Tibial nerve (tissue), 4 donors: ENCODE measurements at regions not wholly inside any gene's neighbourhood (a gene's known extent, or its start where the extent isn't known, plus 50 kb on each side); places are given as distances from the start of the nearest gene placed in this dataset.

Experiments
- DNase-seq, 2 donors: peaks; one replicate each; pipeline ENCODE4 v3.0.0-alpha.2; 2019; ENCODE audit warnings: low spot score in 2 of 2
- H3K27ac ChIP-seq, 4 donors: fragments of 200-600 bp; sonication (generic) in 3 of 4; one replicate each; pipeline ENCODE4 v1.5.1; 2017 to 2019; ENCODE audit warnings: mild to moderate bottlenecking in 1 of 4
- H3K27me3 ChIP-seq, 2 donors: fragments of 200-600 bp; sonication (generic) in 1 of 2; one replicate each; pipeline versions ENCODE4 v1.5.1 to v1.6.0; 2017 to 2019
- H3K36me3 ChIP-seq, 3 donors: fragments of 200-600 bp; sonication (generic); one replicate each; pipeline ENCODE4 v1.5.1; 2018 to 2019
- H3K4me1 ChIP-seq, 4 donors: fragments of 200-600 bp; sonication (generic) in 3 of 4; one replicate each; pipeline ENCODE4 v1.5.1; 2017 to 2019
- H3K4me3 ChIP-seq, 4 donors: fragments of 200-600 bp; sonication (generic) in 3 of 4; one replicate each; pipeline ENCODE4 v1.5.1; 2017 to 2019; ENCODE audit warnings: mild to moderate bottlenecking in 1 of 4, moderate library complexity in 1 of 4
- H3K9me3 ChIP-seq, 4 donors: fragments of 200-600 bp; sonication (generic) in 3 of 4; one replicate each; pipeline ENCODE4 v1.5.1; 2017 to 2019
- CTCF ChIP-seq, 5 experiments: fragments of 200-600 bp in 3 of 5; fragments of 450-650 bp in 2 of 5; sonication (generic) in 3 of 5; IDR thresholded peaks; one replicate each; pipeline ENCODE4 v1.5.1; 2016 to 2019; ENCODE audit warnings: antibody characterized with exemption in 5 of 5, mild to moderate bottlenecking in 3 of 5, moderate library complexity in 2 of 5
- EP300 ChIP-seq, 2 donors: sonication (generic); formaldehyde crosslinking; IDR thresholded peaks; one replicate each; pipeline ENCODE4 v1.6.1; 2017; ENCODE audit warnings: antibody characterized with exemption in 2 of 2, mild to moderate bottlenecking in 1 of 2
- POLR2A ChIP-seq, 2 donors: fragments of 450-650 bp; IDR thresholded peaks; one replicate each; pipeline ENCODE4 v1.6.1; 2017; ENCODE audit warnings: antibody characterized with exemption in 2 of 2, mild to moderate bottlenecking in 2 of 2, moderate library complexity in 2 of 2
- WGBS, 2 donors: methylation state at CpG; one replicate each; pipeline ENCODE4 v1.1.5; 2018; 5-methylcytosine and 5-hydroxymethylcytosine counted together

GRCh38 chr9:84554069-84554664 is 115.4 kb upstream of the NTRK2 start:
- DNase-seq = no peak
- Histone ChIP-seq H3K36me3 (no peaks in the 10 kb centered on the region), H3K9me3 (no peaks in the 10 kb centered on the region), H3K27me3 (no peaks in the 10 kb centered on the region), H3K4me1 (no peaks in the 10 kb centered on the region), H3K4me3 (no peak overlapping the region), H3K27ac (no peak overlapping the region)
- WGBS, 2 donors = 78% methylated on average over 1 of the region's 1 CpG
- TF ChIP-seq CTCF (IDR thresholded peaks at IDR 0.05) = no peak
- TF ChIP-seq POLR2A (IDR thresholded peaks at IDR 0.05) = no peak
- no peak for TF ChIP-seq EP300 (IDR thresholded peaks at IDR 0.05)

- H3K36me3 ChIP-seq = no peaks in the 10 kb centered on the region
- TF ChIP-seq POLR2A (IDR thresholded peaks at IDR 0.05) (no peak), CTCF (IDR thresholded peaks at IDR 0.05) (no peak), EP300 (IDR thresholded peaks at IDR 0.05) (no peak)
- no peaks in the 10 kb centered on the region for H3K27me3 ChIP-seq
- H3K9me3 ChIP-seq = no peaks in the 10 kb centered on the region
- H3K27ac ChIP-seq = no peak overlapping the region
- no peaks in the 10 kb centered on the region for H3K4me1 ChIP-seq
- 49 to 52% methylated on average over 1 of the region's 1 CpG for WGBS, 2 donors
- no peak overlapping the region for H3K4me3 ChIP-seq
- DNase-seq = no peak
Observed at GRCh38 chr9:84556556-84556955, 113.0 kb upstream of the NTRK2 start.

- H3K4me3 ChIP-seq = no peak overlapping the region
- H3K27me3 ChIP-seq = no peaks in the 10 kb centered on the region
- H3K4me1 ChIP-seq = no peaks in the 10 kb centered on the region
- 40 to 49% methylated on average over 4 of the region's 4 CpGs for WGBS, 2 donors
- no peaks in the 10 kb centered on the region for H3K9me3 ChIP-seq
- peak overlapping the region in 1 of 4 donors; percentile 21 for H3K27ac ChIP-seq
- no peak for DNase-seq
- no peaks in the 10 kb centered on the region for H3K36me3 ChIP-seq
- TF ChIP-seq CTCF (IDR thresholded peaks at IDR 0.05) = no peak
Observed at GRCh38 chr9:84557751-84558150, 111.8 kb upstream of the NTRK2 start.

- TF ChIP-seq CTCF (IDR thresholded peaks at IDR 0.05) = no peak
- no peak for TF ChIP-seq EP300 (IDR thresholded peaks at IDR 0.05)
- no peak for TF ChIP-seq POLR2A (IDR thresholded peaks at IDR 0.05)
- DNase-seq = no peak
- no peak overlapping the region for H3K27ac ChIP-seq
- H3K27me3 ChIP-seq = no peaks in the 10 kb centered on the region
- H3K4me1 ChIP-seq = no peaks in the 10 kb centered on the region
- H3K9me3 ChIP-seq = no peaks in the 10 kb centered on the region
- no peak overlapping the region for H3K4me3 ChIP-seq
- no peaks in the 10 kb centered on the region for H3K36me3 ChIP-seq
Observed at GRCh38 chr9:84563691-84564090, 105.8 kb upstream of the NTRK2 start.

- WGBS, 2 donors = 17 to 55% methylated on average over 1 of the region's 1 CpG
- no peak for TF ChIP-seq POLR2A (IDR thresholded peaks at IDR 0.05)
- TF ChIP-seq EP300 (IDR thresholded peaks at IDR 0.05) = no peak
- no peak for TF ChIP-seq CTCF (IDR thresholded peaks at IDR 0.05)
- H3K9me3 ChIP-seq = no peaks in the 10 kb centered on the region
- no peaks in the 10 kb centered on the region for H3K36me3 ChIP-seq
- no peak for DNase-seq
- no peaks in the 10 kb centered on the region for H3K27me3 ChIP-seq
- no peak overlapping the region for H3K4me3 ChIP-seq
- H3K4me1 ChIP-seq = no peaks in the 10 kb centered on the region
- no peak overlapping the region for H3K27ac ChIP-seq
Observed at GRCh38 chr9:84567805-84568204, 101.7 kb upstream of the NTRK2 start.
